Endodermal cell (in vitro differentiated cells): ENCODE measurements at regions not wholly inside any gene's neighbourhood (a gene's known extent, or its start where the extent isn't known, plus 50 kb on each side); places are given as distances from the start of the nearest gene placed in this dataset.

Source experiments
- DNase-seq: peaks from one replicate; pipeline ENCODE4 v3.0.0-alpha.2; 2017
- H3K27ac ChIP-seq: 2 replicates; pipeline ENCODE4 v1.5.1; 2013; ENCODE audit warnings: mild to moderate bottlenecking, low read depth, low read length, moderate library complexity
- H3K27me3 ChIP-seq: 2 replicates; pipeline ENCODE4 v1.6.1; 2013; ENCODE audit warnings: mild to moderate bottlenecking, low read length, moderate library complexity; ENCODE audit not compliant: insufficient read depth, control insufficient read depth, poor library complexity, severe bottlenecking
- H3K36me3 ChIP-seq: 2 replicates; pipeline ENCODE4 v1.7.0; 2013; ENCODE audit warnings: mild to moderate bottlenecking, low read length, moderate library complexity; ENCODE audit not compliant: control insufficient read depth, insufficient read depth
- H3K4me1 ChIP-seq: one replicate; pipeline ENCODE4 v1.7.0; 2013; ENCODE audit warnings: low read length; ENCODE audit not compliant: control insufficient read depth, insufficient read depth
- H3K4me3 ChIP-seq: 2 replicates; pipeline ENCODE4 v1.5.1; 2013; ENCODE audit warnings: mild to moderate bottlenecking, low read length, moderate library complexity
- H3K9ac ChIP-seq: 2 replicates; pipeline ENCODE4 v1.6.1; 2013; ENCODE audit warnings: mild to moderate bottlenecking, low read length, moderate library complexity; ENCODE audit not compliant: poor library complexity, severe bottlenecking; ENCODE audit errors: extremely low read depth
- H3K9me3 ChIP-seq: 2 replicates; pipeline ENCODE4 v1.6.1; 2013; ENCODE audit warnings: mild to moderate bottlenecking, low read length, moderate library complexity; ENCODE audit not compliant: control insufficient read depth
- H3K27ac Mint-ChIP-seq: 2 replicates; pipeline ENCODE4 v1.8.0; 2020; ENCODE audit warnings: mixed read lengths
- H3K27me3 Mint-ChIP-seq: 2 replicates; pipeline ENCODE4 v1.8.0; 2021; ENCODE audit warnings: mild to moderate bottlenecking, mixed read lengths; ENCODE audit not compliant: insufficient read depth
- H3K36me3 Mint-ChIP-seq: 2 replicates; pipeline ENCODE4 v1.8.0; 2020; ENCODE audit warnings: low read depth, mixed read lengths
- H3K4me1 Mint-ChIP-seq: 2 replicates; pipeline ENCODE4 v1.8.0; 2020; ENCODE audit warnings: mixed read lengths
- H3K4me3 Mint-ChIP-seq: 2 replicates; pipeline ENCODE4 v1.8.0; 2020; ENCODE audit warnings: mild to moderate bottlenecking, moderate library complexity, mixed read lengths
- H3K9me3 Mint-ChIP-seq: 2 replicates; pipeline ENCODE4 v1.8.0; 2020; ENCODE audit warnings: mild to moderate bottlenecking, mixed read lengths
- WGBS, 2 experiments: methylation state at CpG; one replicate each; pipeline versions ENCODE4 v1.1.5 to v1.1.7; 2013; ENCODE audit warnings: missing lambda C conversion rate in 2 of 2, mixed read lengths in 1 of 2; ENCODE audit not compliant: insufficient coverage in 1 of 2, insufficient read length in 1 of 2; 5-methylcytosine and 5-hydroxymethylcytosine counted together
- TF ChIP-seq, protein P1 (sequence below): fragments of 200-600 bp; sonication (generic); conservative IDR thresholded peaks from 2 replicates; pipeline ENCODE4 v1.5.0; 2021; ENCODE audit warnings: antibody characterized with exemption, mild to moderate bottlenecking

DNA sequence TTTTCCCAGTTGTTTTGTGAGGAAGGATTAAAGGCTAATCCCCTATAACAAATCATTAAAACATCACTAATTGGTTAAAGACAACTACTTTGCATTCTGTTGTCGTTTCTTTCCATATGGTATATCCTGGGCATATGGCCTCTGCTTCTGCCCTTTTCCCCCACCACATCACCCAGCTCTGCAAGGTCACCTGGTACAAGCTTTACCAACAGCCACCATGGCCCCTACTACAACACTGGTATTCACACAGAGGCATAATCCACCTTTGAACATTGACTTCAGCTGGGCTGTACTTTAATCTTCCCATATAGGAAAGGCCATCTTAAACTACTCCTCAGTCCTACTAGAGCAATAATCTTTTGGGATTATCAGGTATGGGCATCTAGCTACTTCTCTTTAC, 866.1 kb downstream of the TLE4 start:
- no peak overlapping the region for H3K27ac ChIP-seq
- Mint-ChIP-seq H3K27ac (no peak overlapping the region), H3K4me1 (no peaks in the 10 kb centered on the region), H3K27me3 (no peaks in the 10 kb centered on the region), H3K9me3 (no peaks in the 10 kb centered on the region), H3K4me3 (no peak overlapping the region), H3K36me3 (no peaks in the 10 kb centered on the region)
- TF ChIP-seq, protein P1, sequence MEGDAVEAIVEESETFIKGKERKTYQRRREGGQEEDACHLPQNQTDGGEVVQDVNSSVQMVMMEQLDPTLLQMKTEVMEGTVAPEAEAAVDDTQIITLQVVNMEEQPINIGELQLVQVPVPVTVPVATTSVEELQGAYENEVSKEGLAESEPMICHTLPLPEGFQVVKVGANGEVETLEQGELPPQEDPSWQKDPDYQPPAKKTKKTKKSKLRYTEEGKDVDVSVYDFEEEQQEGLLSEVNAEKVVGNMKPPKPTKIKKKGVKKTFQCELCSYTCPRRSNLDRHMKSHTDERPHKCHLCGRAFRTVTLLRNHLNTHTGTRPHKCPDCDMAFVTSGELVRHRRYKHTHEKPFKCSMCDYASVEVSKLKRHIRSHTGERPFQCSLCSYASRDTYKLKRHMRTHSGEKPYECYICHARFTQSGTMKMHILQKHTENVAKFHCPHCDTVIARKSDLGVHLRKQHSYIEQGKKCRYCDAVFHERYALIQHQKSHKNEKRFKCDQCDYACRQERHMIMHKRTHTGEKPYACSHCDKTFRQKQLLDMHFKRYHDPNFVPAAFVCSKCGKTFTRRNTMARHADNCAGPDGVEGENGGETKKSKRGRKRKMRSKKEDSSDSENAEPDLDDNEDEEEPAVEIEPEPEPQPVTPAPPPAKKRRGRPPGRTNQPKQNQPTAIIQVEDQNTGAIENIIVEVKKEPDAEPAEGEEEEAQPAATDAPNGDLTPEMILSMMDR = no peak
- H3K4me1 ChIP-seq = no peaks in the 10 kb centered on the region
- H3K9ac ChIP-seq = no peak overlapping the region
- WGBS, 2 experiments = 83 to 91% methylated on average over 1 of the region's 1 CpG
- no peaks in the 10 kb centered on the region for H3K9me3 ChIP-seq
- no peaks in the 10 kb centered on the region for H3K36me3 ChIP-seq
- no peak overlapping the region for H3K4me3 ChIP-seq
- DNase-seq = no peak
- no peaks in the 10 kb centered on the region for H3K27me3 ChIP-seq

DNA sequence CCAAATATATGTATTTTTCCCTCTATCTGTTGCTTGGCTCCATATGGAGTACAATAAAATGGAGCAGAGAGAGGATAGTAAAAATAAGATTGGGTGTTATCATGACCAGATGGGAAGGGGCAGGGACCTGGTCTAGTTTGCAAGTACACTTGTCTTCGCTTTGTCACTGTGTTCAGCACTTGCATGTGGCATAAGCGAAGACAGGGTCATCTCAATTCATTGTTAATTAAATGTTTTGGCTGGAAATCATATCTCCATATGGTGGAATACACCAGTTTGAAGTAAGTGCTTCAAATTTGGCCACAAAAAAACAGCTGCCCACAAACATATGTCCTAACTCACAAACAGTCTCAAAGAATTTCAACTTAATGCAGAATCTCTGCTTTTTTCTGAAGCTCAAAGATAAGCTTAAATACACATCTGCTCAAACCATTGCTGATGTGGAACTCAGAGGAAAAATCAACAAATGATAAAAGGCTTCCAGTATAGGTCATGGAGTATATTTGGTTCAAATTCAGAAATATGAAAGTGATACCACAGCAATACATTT, 865.4 kb downstream of the TLE4 start:
- Mint-ChIP-seq H3K27ac (no peak overlapping the region), H3K9me3 (no peaks in the 10 kb centered on the region), H3K27me3 (no peaks in the 10 kb centered on the region), H3K4me1 (no peaks in the 10 kb centered on the region), H3K36me3 (no peaks in the 10 kb centered on the region), H3K4me3 (no peak overlapping the region)
- Histone ChIP-seq H3K4me1 (no peaks in the 10 kb centered on the region), H3K36me3 (no peaks in the 10 kb centered on the region), H3K9ac (no peak overlapping the region), H3K27ac (no peak overlapping the region), H3K9me3 (no peaks in the 10 kb centered on the region), H3K27me3 (no peaks in the 10 kb centered on the region), H3K4me3 (no peak overlapping the region)
- TF ChIP-seq, protein P1 = no peak
- 94 to 95% methylated on average over 2 of the region's 2 CpGs for WGBS, 2 experiments
- no peak for DNase-seq

DNA sequence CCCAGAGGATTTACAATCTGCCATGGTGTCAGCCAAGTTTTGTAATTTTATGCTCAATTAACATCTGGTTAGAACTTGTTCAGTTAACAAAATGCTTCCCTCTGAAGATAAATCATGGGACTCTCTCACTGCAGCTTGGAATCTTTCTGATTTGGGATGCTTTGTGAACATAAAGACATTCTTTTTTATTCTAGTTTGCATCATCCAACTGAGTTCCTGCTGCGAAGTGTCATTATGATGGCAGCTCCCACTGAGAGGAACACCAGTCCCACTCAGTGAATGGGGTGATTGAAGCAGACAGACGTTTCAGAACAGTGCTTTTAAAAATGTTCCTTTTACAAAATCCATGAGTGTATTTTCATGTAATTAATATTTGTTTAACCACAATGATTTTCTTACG, 863.8 kb downstream of the TLE4 start:
- H3K27me3 Mint-ChIP-seq = no peaks in the 10 kb centered on the region
- no peak overlapping the region for H3K27ac Mint-ChIP-seq
- Histone ChIP-seq H3K36me3 (no peaks in the 10 kb centered on the region), H3K4me1 (no peaks in the 10 kb centered on the region), H3K27me3 (no peaks in the 10 kb centered on the region), H3K27ac (no peak overlapping the region), H3K9me3 (no peaks in the 10 kb centered on the region), H3K9ac (no peak overlapping the region), H3K4me3 (no peak overlapping the region)
- no peak for DNase-seq
- H3K4me1 Mint-ChIP-seq = no peaks in the 10 kb centered on the region
- no peaks in the 10 kb centered on the region for H3K36me3 Mint-ChIP-seq
- TF ChIP-seq, protein P1 = no peak
- 63 to 84% methylated on average over 1 to 3 of the region's 3 CpGs for WGBS, 2 experiments
- H3K4me3 Mint-ChIP-seq = no peak overlapping the region
- no peaks in the 10 kb centered on the region for H3K9me3 Mint-ChIP-seq
